HG03060 (cell line): ENCODE measurements at regions not wholly inside any gene's neighbourhood (a gene's known extent, or its start where the extent isn't known, plus 50 kb on each side); places are given as distances from the start of the nearest gene placed in this dataset.

Experiments used
- ATAC-seq: cut with Tn5 transposase; IDR thresholded peaks from one replicate; pipeline ENCODE4 v1.9.1; 2021; ENCODE audit warnings: low read depth, moderate number of reproducible peaks; ENCODE audit not compliant: unreplicated experiment

DNA sequence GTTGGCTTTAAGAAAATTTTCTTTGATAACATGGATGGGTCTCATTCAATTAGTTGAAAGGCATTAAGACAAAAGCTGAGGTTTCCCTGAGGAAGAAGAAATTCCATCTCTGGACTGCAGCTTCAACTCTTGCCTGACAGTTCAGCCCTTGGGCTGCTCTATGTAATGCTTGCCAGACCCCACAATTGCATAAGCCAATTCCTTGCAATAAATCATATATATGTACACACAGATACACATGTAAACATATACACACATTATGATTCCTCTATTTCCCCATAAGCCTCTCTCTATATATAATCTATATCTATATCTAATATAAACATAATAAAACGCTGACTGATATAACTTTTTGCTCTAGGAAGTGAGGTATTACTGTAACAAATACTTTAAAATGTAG is 301.5 kb upstream of the PRMT6 start:
- ATAC-seq = no peak

DNA sequence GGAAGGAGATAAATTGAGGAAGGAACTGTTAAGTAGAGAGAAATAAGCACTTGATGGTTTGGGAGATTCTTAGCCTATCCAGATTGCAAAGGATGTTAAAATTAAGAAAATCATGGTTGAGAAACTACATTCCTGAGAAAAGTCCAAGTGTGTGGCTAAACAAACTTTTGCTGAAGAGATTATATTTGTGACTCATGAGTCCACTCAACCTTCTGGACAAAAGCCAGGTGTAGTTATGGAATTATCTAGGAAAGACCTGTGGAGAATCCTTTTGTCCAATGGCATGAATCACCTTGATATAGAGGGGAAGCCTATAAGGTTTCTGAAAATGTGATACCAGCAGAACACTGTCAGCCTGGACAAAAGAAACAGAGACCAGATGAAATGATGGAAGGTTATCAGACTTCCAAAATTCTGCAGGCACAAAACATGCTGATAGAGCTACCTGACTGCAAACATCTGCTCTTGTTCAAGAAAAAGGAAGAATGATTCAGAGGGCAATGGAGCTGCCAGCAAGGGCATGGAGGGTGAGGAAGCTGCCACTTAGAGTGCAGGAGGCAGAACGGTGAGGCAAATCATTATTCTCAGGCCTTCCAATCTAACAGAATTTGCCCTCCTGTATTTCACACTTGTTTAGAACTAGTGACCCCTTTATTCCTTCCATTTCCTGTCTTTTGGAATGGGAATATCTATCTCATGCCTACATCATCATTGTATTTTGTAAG is 300.6 kb upstream of the PRMT6 start:
- no peak for ATAC-seq

DNA sequence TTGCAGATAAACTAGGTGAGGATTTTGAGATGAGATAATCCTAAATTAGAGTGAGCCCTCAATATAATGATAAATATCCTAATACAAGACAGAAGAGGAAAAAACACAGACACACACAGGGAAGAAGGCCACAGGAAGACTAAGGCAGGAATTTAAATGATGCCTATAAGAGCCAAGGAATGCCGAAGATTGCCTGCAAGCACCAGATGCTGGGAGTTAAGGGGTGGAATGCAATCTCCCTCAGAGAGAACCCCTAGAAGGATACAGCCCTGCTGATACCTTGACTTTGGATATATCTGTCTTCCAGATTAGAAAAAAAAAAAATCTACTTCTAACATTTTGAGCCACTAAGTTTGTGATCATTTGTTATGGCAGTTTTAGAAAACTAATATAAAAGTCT is 299.7 kb upstream of the PRMT6 start:
- no peak for ATAC-seq

DNA sequence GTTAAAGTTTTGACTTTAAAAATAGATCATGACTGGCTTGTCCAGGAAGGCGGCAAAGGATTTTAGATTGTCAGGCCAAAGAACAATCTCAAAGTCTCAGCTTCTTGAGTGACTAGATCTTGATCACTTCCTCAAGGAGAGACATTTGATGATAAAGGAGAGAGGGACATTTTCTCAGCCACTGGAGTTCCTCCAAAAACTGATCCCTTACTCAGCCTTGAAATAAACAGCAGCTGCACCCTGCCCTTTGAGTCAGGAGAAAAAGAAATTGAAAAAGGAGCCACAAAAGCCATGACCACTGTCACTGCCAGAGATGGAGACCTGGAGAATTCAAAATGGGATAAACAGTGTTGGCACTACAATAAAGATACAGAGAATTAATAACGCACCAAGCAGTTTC is 288.4 kb upstream of the PRMT6 start:
- no peak for ATAC-seq

DNA sequence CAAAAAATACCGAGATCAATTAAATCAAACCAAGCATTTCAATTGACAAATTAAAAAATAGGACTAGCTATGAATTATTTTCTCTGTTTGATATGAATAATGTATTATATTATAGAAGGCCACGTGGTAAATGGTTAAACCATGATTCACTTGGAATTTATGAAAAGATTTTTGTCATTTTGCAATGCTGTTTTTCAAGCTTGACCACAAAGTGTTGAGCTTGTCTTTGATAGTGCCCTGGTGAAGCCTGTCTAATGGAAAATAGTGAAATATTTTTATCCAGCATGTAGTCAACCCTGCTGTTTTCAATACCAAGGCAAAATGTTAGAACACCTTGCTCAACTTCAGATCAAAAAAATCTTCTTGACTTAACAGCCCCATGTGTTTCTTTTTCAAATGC is 288.0 kb upstream of the PRMT6 start:
- no peak for ATAC-seq

DNA sequence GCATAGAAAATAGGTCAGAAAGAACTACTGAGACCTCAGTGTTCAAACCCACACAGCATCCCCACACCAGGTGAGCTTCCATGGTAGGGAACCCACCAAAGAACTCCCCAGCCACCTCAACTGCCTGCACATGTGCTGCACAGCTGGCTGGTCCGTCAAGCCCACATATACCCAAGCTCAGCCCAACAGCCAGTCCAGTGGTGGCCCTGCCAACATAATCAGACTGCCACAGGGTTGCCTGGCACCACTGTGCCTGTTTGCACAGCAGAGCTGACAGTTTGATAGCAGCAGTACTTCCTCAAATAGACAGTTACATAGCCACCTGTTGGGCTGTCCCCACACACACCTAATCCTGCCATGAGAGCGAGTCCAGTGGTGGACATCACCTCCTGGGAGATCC is 283.3 kb upstream of the PRMT6 start:
- no peak for ATAC-seq

DNA sequence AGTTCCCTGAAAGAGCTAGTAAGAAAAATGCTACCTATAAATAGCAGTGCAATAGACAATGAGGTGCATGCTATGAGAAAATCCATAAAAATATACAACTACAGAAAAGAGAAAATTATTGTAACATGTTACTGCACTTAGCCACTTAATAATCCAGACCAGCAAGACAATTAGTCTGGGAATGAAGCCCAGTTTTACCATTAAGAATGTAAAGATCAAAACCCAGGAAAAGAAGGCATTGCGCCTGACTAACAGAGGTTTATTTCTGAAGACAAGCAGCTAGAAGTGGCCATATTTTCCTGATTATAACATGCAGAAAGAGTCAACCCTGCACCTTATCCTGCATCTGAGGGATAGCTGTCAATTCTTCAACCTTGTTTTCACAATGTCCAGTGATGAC is 276.4 kb upstream of the PRMT6 start:
- ATAC-seq = no peak

DNA sequence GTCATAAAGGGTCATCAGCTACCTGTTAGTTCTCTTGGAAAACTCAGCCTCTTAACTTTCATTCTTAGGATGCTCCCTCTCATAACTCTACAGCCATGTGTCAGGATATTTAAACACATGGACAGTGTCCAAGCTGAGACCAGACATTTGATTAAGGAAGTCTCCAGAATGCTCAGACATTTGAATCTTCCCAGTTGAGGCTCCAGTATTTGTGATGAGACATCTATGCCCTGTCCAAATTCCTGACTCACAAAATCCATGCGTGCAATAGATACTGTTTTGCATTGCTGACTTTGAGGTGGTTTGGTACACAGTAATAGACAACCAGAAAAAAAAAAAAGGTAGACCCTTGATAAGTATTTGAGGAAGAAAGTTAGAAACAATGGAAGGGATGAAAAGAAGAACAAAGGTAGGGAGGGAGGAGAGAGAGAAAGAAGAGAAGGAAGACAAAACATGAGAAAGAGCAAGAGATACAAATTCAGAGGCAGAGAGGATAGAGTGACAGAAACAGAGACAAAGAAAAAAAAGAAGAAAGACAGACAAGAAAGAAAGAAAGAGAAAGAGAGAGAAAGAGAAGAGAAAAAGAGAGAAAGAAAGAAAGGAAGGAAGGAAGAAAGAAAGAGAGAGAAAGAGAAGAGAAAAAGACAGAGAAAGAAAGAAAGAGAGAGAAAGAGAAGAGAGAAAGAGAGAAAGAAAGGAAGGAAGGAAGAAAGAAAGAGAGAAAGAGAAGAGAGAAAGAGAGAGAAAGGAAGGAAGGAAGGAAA is 275.5 kb upstream of the PRMT6 start:
- no peak for ATAC-seq

DNA sequence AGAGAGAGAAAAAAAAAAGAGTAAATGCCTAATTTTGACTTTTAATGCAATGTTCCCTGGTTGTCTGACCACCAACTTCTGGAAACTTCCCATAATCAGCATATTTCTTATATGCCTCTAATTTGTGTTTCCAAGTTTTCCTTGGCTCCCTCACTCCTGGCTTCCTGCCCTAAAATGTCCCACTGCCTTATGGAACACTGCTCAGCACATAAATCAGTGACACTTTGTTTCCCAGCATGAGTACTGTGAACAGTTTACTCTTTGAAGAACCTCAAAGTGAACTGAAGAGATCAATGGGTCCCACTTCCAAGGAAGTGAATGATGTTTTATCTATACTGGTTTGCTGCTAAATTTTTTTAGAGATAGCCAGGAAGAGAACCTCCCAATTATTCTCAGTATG is 271.3 kb upstream of the PRMT6 start:
- ATAC-seq = no peak

DNA sequence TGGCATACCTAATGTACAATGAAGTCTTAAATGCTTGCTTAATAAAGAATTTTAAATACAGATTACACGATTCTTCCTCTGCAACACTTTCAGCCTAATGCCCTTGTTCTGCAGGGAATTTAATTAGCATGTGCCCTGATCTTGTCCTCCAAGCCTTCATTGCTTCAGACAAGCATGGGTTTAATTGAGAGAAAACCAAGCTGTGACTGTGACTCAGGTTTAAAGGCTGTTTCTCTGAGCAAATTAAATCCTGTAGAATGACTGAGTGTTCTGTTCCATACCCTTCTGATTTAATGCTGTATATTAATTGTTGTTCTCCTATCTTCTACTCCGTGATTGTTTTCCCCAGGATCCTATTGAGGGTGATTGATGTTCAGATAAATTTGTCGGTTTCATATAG is 269.0 kb upstream of the PRMT6 start:
- ATAC-seq = no peak

DNA sequence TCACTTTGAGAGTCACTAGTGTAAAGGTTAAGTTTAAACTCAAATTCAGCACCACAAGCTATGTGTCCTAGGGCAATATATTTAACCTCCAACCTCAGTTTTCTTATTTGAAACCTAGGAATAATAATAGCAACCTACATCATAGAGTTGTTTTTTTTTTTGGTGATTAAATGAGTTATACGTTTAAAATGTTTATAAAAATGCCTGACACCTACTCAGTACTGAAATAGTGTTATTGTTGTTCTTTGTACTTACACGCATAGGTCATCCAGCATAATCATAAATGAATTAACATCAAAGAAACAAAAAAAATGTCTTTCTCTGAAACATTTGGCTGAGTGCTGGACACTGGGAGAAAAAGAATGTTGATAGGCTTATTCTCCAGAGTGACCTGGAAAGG is 266.8 kb upstream of the PRMT6 start:
- no peak for ATAC-seq

DNA sequence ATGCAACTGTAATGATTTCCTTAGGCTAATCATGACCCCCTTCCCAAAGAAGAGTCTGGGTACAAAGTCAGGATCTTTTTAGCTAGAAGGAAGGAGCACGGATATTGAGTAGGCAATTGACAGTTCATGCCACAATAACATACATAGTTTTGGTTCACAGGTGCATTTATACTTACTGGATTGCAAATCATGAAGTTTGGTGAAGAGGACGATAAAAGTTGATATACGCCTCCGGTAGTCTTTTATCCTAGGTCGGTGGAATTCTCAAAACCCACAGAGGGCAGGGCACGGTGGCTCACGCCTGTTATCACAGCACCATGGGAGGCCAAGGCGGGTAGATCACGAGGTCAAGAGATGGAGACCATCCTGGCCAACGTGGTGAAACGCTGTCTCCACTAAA is 265.4 kb upstream of the PRMT6 start:
- no peak for ATAC-seq

DNA sequence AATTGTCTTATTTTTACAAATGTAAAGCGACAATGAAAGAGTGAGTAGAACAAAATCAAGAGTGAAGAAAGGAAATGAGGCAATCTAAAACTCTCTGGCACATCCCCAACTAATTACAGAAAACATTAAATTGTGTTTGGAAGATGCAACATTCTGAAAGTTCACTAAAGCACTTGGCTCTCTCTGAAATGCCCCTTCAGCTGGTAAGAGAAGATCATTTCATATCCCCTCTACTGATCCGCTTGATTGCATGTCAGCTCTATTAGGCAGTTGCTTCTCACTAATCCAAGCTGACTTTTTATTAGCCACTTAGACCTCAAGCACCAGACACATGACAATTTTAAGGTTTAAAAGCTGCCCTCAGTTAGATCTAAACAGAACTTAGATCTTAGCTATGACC is 262.8 kb upstream of the PRMT6 start:
- ATAC-seq = no peak

DNA sequence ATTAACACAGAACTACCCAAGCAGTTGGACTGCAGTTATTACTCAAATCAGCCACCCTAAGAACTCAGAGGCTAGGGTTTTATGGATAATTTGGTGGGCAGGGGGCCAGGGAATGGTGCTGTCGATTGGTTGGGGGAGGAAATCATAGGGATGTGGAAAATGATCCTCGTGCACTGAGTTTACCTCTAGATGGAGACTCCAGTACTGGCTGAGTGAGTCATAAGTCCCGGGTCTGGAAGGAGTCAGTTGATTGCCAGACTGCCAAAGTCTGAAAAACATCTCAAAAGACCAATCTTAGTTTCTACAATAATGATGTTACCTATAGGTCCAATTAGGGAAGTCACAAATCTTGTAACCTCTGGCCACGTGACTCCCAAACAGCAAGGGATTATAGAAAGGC is 257.5 kb upstream of the PRMT6 start:
- ATAC-seq = no peak

DNA sequence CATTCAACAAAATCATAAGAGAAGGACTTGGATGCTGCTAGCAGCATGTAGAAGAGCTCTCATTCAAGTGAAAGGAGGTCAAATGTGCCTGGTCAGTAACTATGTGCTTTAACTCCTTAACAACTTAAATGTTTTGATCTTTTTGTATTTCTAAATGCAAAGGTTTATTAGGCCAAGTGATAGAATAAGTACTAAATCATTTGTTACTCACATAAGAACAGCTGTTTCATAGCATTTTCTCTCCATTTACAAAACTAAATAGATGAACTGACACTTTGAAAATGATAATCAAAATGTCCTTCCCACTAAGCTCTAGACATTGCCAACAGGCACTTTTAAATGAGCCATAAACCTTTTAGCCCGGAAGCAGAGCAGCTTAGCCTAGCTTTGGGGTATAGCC is 254.3 kb upstream of the PRMT6 start:
- no peak for ATAC-seq

DNA sequence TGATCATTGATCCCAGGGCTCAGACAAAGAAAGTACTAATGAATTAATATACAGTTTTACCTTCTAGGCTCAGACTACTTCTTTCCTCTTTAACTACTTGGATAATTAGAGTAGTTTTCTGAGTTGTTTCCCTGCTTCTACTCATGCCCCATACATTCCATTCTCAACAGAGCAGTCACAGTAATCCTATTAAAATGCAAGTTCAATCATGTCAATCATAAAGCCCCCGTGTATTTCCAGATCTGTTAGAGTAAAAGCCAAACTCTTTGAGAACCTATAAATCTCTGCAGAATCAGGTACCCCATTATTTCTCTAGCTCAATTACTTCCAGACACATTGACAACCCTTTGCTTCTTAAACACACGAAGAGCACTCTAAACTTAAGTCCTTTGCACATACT is 242.1 kb upstream of the PRMT6 start:
- no peak for ATAC-seq

DNA sequence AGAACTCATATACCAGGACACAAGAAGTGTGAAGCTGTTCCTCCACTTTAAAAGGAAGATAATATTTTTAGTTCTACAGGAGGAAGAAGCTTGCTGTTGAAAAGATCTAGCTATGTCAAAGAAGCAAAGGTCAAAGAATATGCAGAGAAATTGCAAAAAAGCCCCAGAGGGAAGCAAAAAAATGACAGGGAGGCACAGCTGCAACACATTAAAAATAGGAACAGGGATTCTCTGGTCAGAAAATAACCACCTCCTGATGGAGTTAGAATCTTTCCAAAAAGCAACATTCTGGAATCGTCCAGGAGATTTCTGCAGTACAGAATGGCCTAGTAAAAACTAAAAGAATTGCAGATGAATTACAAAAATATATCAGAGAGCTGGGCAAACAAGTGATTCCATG is 238.9 kb upstream of the PRMT6 start:
- ATAC-seq = no peak

DNA sequence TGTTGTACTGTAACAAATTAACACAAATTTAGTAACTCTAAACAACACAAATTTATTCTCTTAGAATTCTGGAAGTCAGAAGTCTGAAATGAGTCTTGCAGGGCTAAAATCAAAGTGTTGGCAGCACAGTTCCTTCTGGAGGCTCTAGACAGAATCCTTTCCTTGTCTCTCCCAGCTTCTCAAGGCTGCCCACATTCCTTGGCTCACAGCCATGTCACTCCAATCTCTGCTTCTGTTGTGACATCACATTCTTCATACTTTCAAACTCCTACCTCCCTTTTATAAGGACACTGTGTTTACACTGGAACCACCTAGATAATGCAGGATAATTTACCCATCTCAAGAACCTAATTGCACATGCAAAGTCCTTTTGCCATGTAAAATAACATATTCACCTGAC is 225.0 kb upstream of the PRMT6 start:
- no peak for ATAC-seq

DNA sequence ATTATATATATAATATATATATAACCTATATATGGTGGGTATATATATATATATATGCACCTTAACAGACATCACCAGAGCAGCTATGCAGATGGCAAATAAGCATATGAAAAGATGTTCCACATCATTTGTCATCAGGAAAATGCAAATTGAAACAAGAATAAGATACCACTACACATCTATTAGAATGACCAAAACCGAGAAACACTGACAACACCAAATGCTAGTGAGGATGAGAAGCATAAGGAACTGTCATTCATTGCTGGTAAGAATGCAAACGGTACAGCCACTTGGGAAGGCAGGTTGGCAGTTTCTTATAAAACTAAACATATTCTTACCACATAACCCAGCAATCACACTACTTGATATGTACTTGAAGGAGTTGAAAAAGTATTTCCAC is 219.8 kb upstream of the PRMT6 start:
- peak; percentile 87 for ATAC-seq

DNA sequence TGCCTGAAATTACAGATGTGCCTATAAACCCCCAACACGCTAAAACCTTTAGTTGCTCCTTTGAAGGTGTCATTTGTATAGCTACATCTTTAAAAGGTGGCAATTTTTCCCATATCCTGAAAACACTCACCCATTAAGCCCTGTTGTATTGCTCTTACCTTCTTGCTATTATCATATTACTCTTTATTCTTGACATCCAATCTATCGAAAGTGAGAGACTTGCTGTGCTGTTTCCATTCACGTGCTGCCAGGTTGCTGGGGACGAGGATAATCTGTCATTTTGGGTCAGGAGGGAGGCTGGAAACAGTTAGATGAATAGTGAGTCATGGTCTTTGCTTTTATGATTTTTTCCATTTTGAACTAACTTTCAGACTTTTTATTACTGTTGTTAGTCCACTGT is 213.0 kb upstream of the PRMT6 start:
- ATAC-seq = no peak

DNA sequence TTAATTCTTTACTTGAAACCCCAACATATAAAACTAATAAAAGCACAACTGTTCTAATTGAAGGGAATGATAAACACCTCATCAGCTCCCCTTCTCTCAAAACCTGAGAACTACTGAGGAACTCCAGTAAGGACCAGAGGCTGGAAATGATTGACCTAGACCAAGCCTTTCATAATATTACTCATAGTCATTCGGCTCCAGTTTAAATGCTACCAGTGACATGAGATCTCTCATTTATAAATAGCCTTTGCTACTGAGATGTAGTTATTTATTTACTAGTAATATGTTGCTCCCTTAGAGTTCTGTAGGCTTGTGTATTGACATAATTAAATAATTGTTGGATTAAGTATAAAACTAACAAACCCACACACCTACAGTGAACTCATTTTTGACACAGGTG is 209.8 kb upstream of the PRMT6 start:
- peak; percentile 96 for ATAC-seq

DNA sequence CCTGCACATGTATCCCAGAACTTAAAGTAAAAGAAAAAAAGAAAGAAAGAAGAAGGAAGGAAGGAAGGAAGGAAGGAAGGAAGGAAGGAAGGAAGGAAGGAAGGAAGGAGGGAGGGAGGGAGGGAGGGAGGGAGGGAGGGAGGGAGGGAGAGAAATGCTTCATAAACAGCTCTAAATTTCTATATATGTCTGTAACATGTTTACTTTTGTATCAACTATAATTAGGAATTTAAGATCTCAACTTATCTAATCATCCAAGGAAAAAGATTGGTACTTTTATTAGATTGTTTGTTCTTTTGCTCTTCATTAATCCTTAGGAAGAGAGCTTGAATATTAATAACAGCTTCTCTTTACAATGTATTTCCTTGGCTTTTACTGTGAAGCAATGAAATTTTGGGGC is 195.4 kb upstream of the PRMT6 start:
- ATAC-seq = no peak
